Activated B cell treated with CpG ODN at 0.5 μM for 24 hours (primary cell): ENCODE measurements at regions not wholly inside any gene's neighbourhood (a gene's known extent, or its start where the extent isn't known, plus 50 kb on each side); places are given as distances from the start of the nearest gene placed in this dataset.

Experiments
- ATAC-seq: fragments of 200-7000 bp; cut with Tn5 transposase; one replicate; pipeline ENCODE4 v1.10.0; 2021; ENCODE audit warnings: low read depth, mild to moderate bottlenecking, moderate library complexity
- CTCF ChIA-PET: fragments of 350-600 bp; sonication (Branson Sonifier 250); formaldehyde crosslinking; loops from one replicate; lab custom pipeline; 2021; ENCODE audit warnings: antibody characterized with exemption; lab: Charles Lee
- POLR2A ChIA-PET: fragments of 350-600 bp; sonication (Branson Sonifier 250); formaldehyde crosslinking; loops from one replicate; lab custom pipeline; 2021; ENCODE audit warnings: antibody characterized with exemption; lab: Charles Lee
- DNase-seq: peaks from one replicate; pipeline ENCODE4 v3.0.0; 2022
- H3K27ac Mint-ChIP-seq: one replicate; pipeline ENCODE4 v1.8.0; 2020; ENCODE audit warnings: mixed read lengths
- H3K27me3 Mint-ChIP-seq: one replicate; pipeline ENCODE4 v1.8.0; 2021; ENCODE audit warnings: mixed read lengths
- H3K36me3 Mint-ChIP-seq: one replicate; pipeline ENCODE4 v1.8.0; 2021; ENCODE audit warnings: low read depth, mixed read lengths
- H3K4me1 Mint-ChIP-seq: one replicate; pipeline ENCODE4 v1.8.0; 2021; ENCODE audit warnings: mixed read lengths
- H3K4me3 Mint-ChIP-seq: one replicate; pipeline ENCODE4 v1.8.0; 2020; ENCODE audit warnings: mild to moderate bottlenecking, mixed read lengths
- H3K9me3 Mint-ChIP-seq: one replicate; pipeline ENCODE4 v1.8.0; 2020; ENCODE audit warnings: mixed read lengths
- intact Hi-C: fragments of 100-400 bp; cut with micrococcal nuclease; formaldehyde crosslinking; loops from one replicate; pipeline ENCODE4 v1.15.1; 2024
- TF ChIP-seq, protein P1 (sequence below): fragments of 200-600 bp; IDR thresholded peaks from one replicate; pipeline ENCODE4 v1.8.0; 2022; ENCODE audit warnings: antibody characterized with exemption, mild to moderate bottlenecking

DNA sequence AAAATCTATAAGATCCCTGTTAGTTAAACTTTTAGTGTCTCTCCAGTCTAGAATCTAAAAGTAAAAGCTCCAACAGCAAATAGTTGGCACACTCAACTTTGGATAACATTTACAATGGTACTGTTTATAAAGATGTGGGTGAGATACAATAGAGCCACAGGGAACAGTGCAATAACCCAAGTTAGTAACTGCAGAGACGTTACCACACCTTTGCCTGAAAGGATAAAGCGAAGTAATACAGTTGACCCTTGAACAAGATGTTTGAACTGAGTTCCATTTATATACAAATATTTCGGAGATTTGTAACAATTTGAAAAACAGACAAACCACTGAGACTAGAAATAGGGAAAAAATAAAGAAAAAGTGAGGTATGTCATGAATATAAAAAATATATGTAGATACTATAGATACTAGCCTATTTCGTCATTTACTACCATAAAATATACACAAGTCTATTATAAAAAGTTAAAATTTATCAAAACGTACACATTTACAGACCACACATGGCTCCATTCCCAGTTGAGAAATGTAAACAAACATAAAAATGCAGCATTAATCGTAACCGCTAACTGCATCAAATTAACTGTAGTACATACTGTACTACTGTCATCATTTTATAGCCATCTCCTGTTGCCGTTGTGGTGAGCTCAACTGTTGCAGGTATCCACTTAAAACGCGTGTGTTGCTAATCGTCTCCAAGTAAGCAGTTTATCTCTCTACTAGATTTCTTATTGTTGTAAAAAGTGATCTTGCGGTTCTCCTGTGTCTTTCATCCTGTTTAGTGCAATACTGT lies 56.5 kb upstream of the HIF1A start:
- CTCF ChIA-PET: no interaction called here
- TF ChIP-seq, protein P1, sequence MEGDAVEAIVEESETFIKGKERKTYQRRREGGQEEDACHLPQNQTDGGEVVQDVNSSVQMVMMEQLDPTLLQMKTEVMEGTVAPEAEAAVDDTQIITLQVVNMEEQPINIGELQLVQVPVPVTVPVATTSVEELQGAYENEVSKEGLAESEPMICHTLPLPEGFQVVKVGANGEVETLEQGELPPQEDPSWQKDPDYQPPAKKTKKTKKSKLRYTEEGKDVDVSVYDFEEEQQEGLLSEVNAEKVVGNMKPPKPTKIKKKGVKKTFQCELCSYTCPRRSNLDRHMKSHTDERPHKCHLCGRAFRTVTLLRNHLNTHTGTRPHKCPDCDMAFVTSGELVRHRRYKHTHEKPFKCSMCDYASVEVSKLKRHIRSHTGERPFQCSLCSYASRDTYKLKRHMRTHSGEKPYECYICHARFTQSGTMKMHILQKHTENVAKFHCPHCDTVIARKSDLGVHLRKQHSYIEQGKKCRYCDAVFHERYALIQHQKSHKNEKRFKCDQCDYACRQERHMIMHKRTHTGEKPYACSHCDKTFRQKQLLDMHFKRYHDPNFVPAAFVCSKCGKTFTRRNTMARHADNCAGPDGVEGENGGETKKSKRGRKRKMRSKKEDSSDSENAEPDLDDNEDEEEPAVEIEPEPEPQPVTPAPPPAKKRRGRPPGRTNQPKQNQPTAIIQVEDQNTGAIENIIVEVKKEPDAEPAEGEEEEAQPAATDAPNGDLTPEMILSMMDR: no peak
- Mint-ChIP-seq H3K27ac (no peak overlapping the region), H3K9me3 (no peaks in the 10 kb centered on the region), H3K27me3 (no peaks in the 10 kb centered on the region), H3K36me3 (no peaks in the 10 kb centered on the region), H3K4me3 (no peak overlapping the region), H3K4me1 (peaks cover 41% of the 10 kb centered on the region)
- intact Hi-C loops: no loop called here
- ATAC-seq (no peak), DNase-seq (no peak)
- POLR2A ChIA-PET: interaction anchor here (1.2 kb wide), 1 partner anchor 25 kb away, joined by 6 read pairs; no protein-coding TSS in a partner anchor

DNA sequence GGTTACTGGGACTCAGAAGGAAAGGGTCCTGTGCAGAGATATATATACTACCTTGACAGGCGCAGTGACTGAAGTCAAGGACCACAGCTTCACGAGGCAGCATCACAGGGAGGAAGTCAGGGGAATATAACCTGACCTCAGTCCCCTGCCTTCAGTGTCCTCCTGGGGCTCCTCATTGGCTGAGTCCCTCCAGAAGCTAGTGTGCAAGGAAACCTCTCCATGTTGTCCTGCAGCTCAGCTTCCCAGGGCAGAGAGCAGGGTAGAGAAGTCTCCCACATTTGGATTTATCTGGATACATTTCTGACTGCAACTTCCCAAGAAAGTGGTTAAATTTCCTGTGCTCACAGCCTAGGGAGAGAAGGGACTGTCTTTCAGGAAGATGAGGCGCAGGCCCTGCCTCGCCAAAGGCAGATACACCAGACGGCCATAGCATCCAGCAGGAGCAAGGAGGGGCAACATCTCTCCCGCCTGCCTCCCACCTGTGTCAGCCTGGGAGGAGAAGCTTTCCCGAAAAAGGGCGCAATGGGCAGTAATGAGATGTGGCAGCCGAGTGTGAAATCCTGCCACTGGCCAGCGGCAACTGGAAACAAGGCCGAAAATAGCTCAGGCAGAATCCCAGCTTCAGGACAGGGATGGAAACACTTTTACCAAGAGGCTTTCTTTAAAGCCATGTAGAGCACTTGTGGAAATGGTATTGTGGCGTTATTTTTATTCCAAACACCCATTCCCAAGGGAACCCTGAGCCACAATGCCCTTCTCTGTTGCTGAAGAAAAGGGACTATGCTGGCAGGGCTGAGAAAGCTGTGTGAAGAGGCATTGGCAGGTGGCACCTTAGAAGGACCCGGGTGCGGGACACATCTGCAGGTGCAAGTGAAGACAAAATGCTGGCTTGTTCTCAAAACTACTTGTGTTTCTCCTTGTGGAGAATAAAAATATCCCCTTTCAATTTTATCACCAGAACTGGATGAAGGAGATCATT lies 54.9 kb upstream of the HIF1A start:
- Mint-ChIP-seq H3K4me1 (peaks cover 50% of the 10 kb centered on the region), H3K4me3 (no peak overlapping the region), H3K27me3 (no peaks in the 10 kb centered on the region), H3K36me3 (no peaks in the 10 kb centered on the region), H3K9me3 (no peaks in the 10 kb centered on the region), H3K27ac (no peak overlapping the region)
- CTCF ChIA-PET: no interaction called here
- TF ChIP-seq, protein P1: no peak
- intact Hi-C loops: loop anchor here (5.0 kb wide), 1 partner anchor 33 kb away; no protein-coding TSS in a partner anchor
- no peak for DNase-seq
- POLR2A ChIA-PET: interaction anchor here (1.2 kb wide), 1 partner anchor 55 kb away, joined by 3 read pairs; the partner anchor contains the start of gene HIF1A
- ATAC-seq: no peak

DNA sequence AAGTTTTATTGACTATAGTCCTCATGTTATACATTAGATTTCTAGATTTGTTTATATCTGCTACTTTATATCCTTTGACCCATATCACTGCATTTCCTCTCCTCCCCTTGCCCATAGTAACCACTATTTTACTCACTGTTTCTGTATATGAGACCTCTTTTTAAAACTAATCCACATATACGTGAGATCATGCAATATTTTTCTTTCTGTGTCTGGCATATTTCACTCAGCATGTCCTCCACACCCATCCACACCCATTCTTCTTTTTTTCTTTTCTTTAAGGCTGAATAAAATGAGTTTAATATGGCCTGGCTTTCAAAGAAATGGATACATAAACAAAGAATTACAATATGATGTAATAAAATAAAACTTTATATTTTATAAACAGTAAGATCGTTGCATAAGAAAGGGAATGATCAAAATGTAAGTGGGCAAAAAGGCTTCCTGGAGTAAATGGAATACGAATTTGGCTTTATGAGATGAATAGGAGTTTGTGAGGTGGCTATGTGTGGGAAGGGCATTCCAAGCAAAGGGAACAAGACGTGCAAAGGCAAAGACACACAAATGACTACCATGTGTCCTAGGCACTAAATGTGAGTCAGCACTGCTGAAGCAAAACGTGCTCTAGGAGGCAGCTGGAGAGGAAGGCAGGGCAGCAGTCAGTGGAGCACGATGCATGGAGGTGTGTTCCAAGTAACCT lies 53.2 kb upstream of the HIF1A start:
- intact Hi-C loops: loop anchor here (5.0 kb wide), 1 partner anchor 35 kb away; no protein-coding TSS in a partner anchor
- no peak for DNase-seq
- no peaks in the 10 kb centered on the region for H3K36me3 Mint-ChIP-seq
- no peaks in the 10 kb centered on the region for H3K9me3 Mint-ChIP-seq
- H3K4me3 Mint-ChIP-seq: no peak overlapping the region
- CTCF ChIA-PET: no interaction called here
- peaks cover 37% of the 10 kb centered on the region for H3K4me1 Mint-ChIP-seq
- H3K27me3 Mint-ChIP-seq: no peaks in the 10 kb centered on the region
- POLR2A ChIA-PET: no interaction called here
- H3K27ac Mint-ChIP-seq: no peak overlapping the region
- TF ChIP-seq, protein P1: no peak
- ATAC-seq: peak; percentile 72

DNA sequence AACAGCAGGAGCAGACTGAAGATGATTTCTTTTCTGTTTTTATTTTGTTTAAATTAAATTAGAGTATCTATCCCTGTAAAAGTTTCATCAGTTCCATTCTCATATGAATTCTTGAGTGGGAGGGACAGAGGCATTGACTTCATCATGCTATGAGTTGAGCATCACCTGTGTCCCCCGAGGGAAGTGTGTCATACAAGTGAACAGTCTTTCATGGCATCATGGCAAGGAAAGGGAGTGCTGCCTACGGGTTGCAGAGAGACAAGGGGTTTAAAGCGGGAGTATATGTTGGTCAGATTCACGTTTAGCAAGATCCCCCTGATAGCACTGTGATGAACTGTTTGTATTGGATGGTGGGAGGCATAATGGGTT lies 52.7 kb upstream of the HIF1A start:
- Mint-ChIP-seq H3K27ac (no peak overlapping the region), H3K9me3 (no peaks in the 10 kb centered on the region), H3K4me1 (peaks cover 34% of the 10 kb centered on the region), H3K4me3 (no peak overlapping the region), H3K27me3 (no peaks in the 10 kb centered on the region), H3K36me3 (no peaks in the 10 kb centered on the region)
- ChIA-PET POLR2A (no interaction called here), CTCF (no interaction called here)
- no peak for ATAC-seq
- TF ChIP-seq, protein P1: no peak
- intact Hi-C loops: loop anchor here (5.0 kb wide), 1 partner anchor 35 kb away; no protein-coding TSS in a partner anchor
- no peak for DNase-seq
